DND-41 (cell line): ENCODE measurements at regions not wholly inside any gene's neighbourhood (a gene's known extent, or its start where the extent isn't known, plus 50 kb on each side); places are given as distances from the start of the nearest gene placed in this dataset.

Source experiments
- CTCF ChIP-seq: IDR thresholded peaks from 2 replicates; pipeline ENCODE4 v1.5.1; 2012; ENCODE audit warnings: borderline replicate concordance, low read length, moderate library complexity, mild to moderate bottlenecking; ENCODE audit not compliant: poor library complexity, severe bottlenecking; ENCODE audit errors: extremely low read depth
- EZH2 ChIP-seq: IDR thresholded peaks from 3 replicates; pipeline ENCODE4 v1.6.1; 2012; ENCODE audit warnings: borderline replicate concordance, low read depth, mild to moderate bottlenecking, moderate library complexity, low read length, inconsistent platforms; ENCODE audit not compliant: severe bottlenecking

DNA sequence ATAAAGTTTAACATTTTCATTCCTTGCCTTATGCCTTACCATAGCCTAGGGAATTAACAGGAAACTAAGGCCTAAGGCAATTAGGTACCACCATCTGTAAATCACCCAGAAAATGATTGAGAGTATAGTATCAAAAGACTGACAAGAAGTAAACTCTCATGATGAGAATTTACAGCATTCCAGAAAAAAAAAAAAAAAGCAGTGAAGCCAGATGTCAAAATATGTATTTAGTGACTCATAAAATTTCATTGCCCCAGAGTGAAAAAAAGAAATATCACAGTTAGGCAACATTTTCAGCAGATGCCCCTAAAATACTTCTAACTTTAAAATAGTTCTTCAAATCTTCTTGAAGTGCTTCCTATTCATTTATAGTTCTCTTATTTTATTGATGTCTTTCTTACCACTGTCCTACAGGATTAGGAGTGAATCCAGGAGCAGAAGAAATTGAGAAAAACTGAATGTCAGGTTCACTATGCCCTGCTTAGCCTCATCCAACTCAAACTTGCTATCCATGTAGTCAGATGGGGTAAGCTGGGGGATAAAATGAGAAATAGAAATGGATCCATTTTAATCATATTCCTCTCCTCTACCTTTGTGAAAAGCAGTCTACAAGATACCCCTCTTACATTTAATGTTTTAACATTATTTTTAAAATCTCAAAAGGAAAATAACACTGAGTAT lies 57.3 kb upstream of the TANK start:
- TF ChIP-seq CTCF (no peak), EZH2 (no peak)
